HL-60 (cell line): ENCODE measurements at regions not wholly inside any gene's neighbourhood (a gene's known extent, or its start where the extent isn't known, plus 50 kb on each side); places are given as distances from the start of the nearest gene placed in this dataset.

ENCODE experiments used
- CTCF ChIP-seq: IDR thresholded peaks from one replicate; pipeline ENCODE4 v1.5.1; 2011; ENCODE audit warnings: low read length, control low read depth, inconsistent platforms; ENCODE audit not compliant: insufficient read depth
- POLR2AphosphoS5 ChIP-seq: IDR thresholded peaks from 2 replicates; pipeline ENCODE4 v1.6.1; 2012; ENCODE audit warnings: low read depth
- REST ChIP-seq: IDR thresholded peaks from 2 replicates; pipeline ENCODE4 v1.6.1; 2012; ENCODE audit warnings: low read depth; ENCODE audit not compliant: insufficient replicate concordance

- TF ChIP-seq CTCF (no peak), REST (no peak), POLR2AphosphoS5 (no peak)
These were observed 80.6 kb downstream of the EN1 start for GRCh38 chr2:118766871-118767270.
